ENCODE measurements at regions not wholly inside any gene's neighbourhood (a gene's known extent, or its start where the extent isn't known, plus 50 kb on each side); places are given as distances from the start of the nearest gene placed in this dataset.

- TF ChIP-seq, protein P1, sequence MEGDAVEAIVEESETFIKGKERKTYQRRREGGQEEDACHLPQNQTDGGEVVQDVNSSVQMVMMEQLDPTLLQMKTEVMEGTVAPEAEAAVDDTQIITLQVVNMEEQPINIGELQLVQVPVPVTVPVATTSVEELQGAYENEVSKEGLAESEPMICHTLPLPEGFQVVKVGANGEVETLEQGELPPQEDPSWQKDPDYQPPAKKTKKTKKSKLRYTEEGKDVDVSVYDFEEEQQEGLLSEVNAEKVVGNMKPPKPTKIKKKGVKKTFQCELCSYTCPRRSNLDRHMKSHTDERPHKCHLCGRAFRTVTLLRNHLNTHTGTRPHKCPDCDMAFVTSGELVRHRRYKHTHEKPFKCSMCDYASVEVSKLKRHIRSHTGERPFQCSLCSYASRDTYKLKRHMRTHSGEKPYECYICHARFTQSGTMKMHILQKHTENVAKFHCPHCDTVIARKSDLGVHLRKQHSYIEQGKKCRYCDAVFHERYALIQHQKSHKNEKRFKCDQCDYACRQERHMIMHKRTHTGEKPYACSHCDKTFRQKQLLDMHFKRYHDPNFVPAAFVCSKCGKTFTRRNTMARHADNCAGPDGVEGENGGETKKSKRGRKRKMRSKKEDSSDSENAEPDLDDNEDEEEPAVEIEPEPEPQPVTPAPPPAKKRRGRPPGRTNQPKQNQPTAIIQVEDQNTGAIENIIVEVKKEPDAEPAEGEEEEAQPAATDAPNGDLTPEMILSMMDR (IDR thresholded peaks at IDR 0.05 in 2 of 3, conservative IDR thresholded peaks at IDR 0.05 in 1 of 3; ENCODE audit: borderline replicate concordance in 1 of 3, insufficient read depth in 1 of 3, low read depth in 2 of 3, low read length in 2 of 3), result no peak
- TF ChIP-seq RAD21 (IDR thresholded peaks at IDR 0.05; ENCODE audit: low read depth), result no peak
- no peak for TF ChIP-seq EGR1 (IDR thresholded peaks at IDR 0.05; ENCODE audit: low read depth)
Measured at GRCh38 chr13:73235385-73235784, 176.6 kb downstream of the KLF5 start.

Measured in HCT116 (cell line).